ENCODE measurements at regions not wholly inside any gene's neighbourhood (a gene's known extent, or its start where the extent isn't known, plus 50 kb on each side); places are given as distances from the start of the nearest gene placed in this dataset.
"Not testable (repeated sequence)": the region's sequence is repeated elsewhere in the genome, so short reads cannot be mapped to it uniquely, and the experiment has no call there.

GRCh38 chr7:65727182-65727581 is 145.7 kb upstream of the VKORC1L1 start:
- H3K4me1 ChIP-seq (ENCODE audit: insufficient read depth, low read length); H3K4me3 ChIP-seq (ENCODE audit: low read length); H3K27me3 ChIP-seq (ENCODE audit: insufficient read depth, low read length); H3K9me3 ChIP-seq (ENCODE audit: low read depth, low read length): not testable (repeated sequence)

- H3K27me3 ChIP-seq (ENCODE audit: insufficient read depth, low read length): no peaks in the 10 kb centered on the region
- H3K9me3 ChIP-seq (ENCODE audit: low read depth, low read length): no peaks in the 10 kb centered on the region
- no peak overlapping the region for H3K4me3 ChIP-seq (ENCODE audit: low read length)
- H3K4me1 ChIP-seq (ENCODE audit: insufficient read depth, low read length): peaks cover 6% of the 10 kb centered on the region
These were observed 141.7 kb upstream of the VKORC1L1 start for GRCh38 chr7:65731129-65731528.

- no peaks in the 10 kb centered on the region for H3K9me3 ChIP-seq (ENCODE audit: low read depth, low read length)
- H3K4me3 ChIP-seq (ENCODE audit: low read length): no peak overlapping the region
- H3K4me1 ChIP-seq (ENCODE audit: insufficient read depth, low read length): peaks cover 6% of the 10 kb centered on the region
- H3K27me3 ChIP-seq (ENCODE audit: insufficient read depth, low read length): no peaks in the 10 kb centered on the region
These were observed 141.3 kb upstream of the VKORC1L1 start for GRCh38 chr7:65731562-65732035.

GRCh38 chr7:65744406-65744805 is 128.5 kb upstream of the VKORC1L1 start:
- H3K4me3 ChIP-seq (ENCODE audit: low read length): no peak overlapping the region
- H3K27me3 ChIP-seq (ENCODE audit: insufficient read depth, low read length): no peaks in the 10 kb centered on the region
- no peaks in the 10 kb centered on the region for H3K9me3 ChIP-seq (ENCODE audit: low read depth, low read length)
- no peaks in the 10 kb centered on the region for H3K4me1 ChIP-seq (ENCODE audit: insufficient read depth, low read length)

- Histone ChIP-seq H3K9me3 (ENCODE audit: low read depth, low read length) (no peaks in the 10 kb centered on the region), H3K4me3 (ENCODE audit: low read length) (no peak overlapping the region), H3K27me3 (ENCODE audit: insufficient read depth, low read length) (no peaks in the 10 kb centered on the region), H3K4me1 (ENCODE audit: insufficient read depth, low read length) (peaks cover 11% of the 10 kb centered on the region)
These were observed 126.5 kb upstream of the VKORC1L1 start for GRCh38 chr7:65746398-65746669.

GRCh38 chr7:65749039-65749438 is 123.8 kb upstream of the VKORC1L1 start:
- Histone ChIP-seq H3K4me3 (ENCODE audit: low read length) (no peak overlapping the region), H3K9me3 (ENCODE audit: low read depth, low read length) (no peaks in the 10 kb centered on the region), H3K27me3 (ENCODE audit: insufficient read depth, low read length) (no peaks in the 10 kb centered on the region), H3K4me1 (ENCODE audit: insufficient read depth, low read length) (peaks cover 17% of the 10 kb centered on the region)

GRCh38 chr7:65749518-65749917 is 123.4 kb upstream of the VKORC1L1 start:
- H3K27me3 ChIP-seq (ENCODE audit: insufficient read depth, low read length): no peaks in the 10 kb centered on the region
- peaks cover 17% of the 10 kb centered on the region for H3K4me1 ChIP-seq (ENCODE audit: insufficient read depth, low read length)
- H3K9me3 ChIP-seq (ENCODE audit: low read depth, low read length): no peaks in the 10 kb centered on the region
- H3K4me3 ChIP-seq (ENCODE audit: low read length): no peak overlapping the region

GRCh38 chr7:65750511-65751344 is 122.1 kb upstream of the VKORC1L1 start:
- peak overlapping the region; percentile 90 for H3K4me3 ChIP-seq (ENCODE audit: low read length)
- no peaks in the 10 kb centered on the region for H3K27me3 ChIP-seq (ENCODE audit: insufficient read depth, low read length)
- peaks cover 17% of the 10 kb centered on the region for H3K4me1 ChIP-seq (ENCODE audit: insufficient read depth, low read length)
- no peaks in the 10 kb centered on the region for H3K9me3 ChIP-seq (ENCODE audit: low read depth, low read length)

- H3K4me1 ChIP-seq (ENCODE audit: insufficient read depth, low read length): peaks cover 17% of the 10 kb centered on the region
- not testable (repeated sequence) for H3K27me3 ChIP-seq (ENCODE audit: insufficient read depth, low read length); H3K4me3 ChIP-seq (ENCODE audit: low read length); H3K9me3 ChIP-seq (ENCODE audit: low read depth, low read length)
These were observed 118.8 kb upstream of the VKORC1L1 start for GRCh38 chr7:65754070-65754469.

- not testable (repeated sequence) for H3K4me1 ChIP-seq (ENCODE audit: insufficient read depth, low read length); H3K27me3 ChIP-seq (ENCODE audit: insufficient read depth, low read length); H3K9me3 ChIP-seq (ENCODE audit: low read depth, low read length); H3K4me3 ChIP-seq (ENCODE audit: low read length)
These were observed 113.9 kb upstream of the VKORC1L1 start for GRCh38 chr7:65758991-65759390.

- not testable (repeated sequence) for H3K4me1 ChIP-seq (ENCODE audit: insufficient read depth, low read length); H3K4me3 ChIP-seq (ENCODE audit: low read length); H3K27me3 ChIP-seq (ENCODE audit: insufficient read depth, low read length); H3K9me3 ChIP-seq (ENCODE audit: low read depth, low read length)
These were observed 110.2 kb upstream of the VKORC1L1 start for GRCh38 chr7:65762712-65763111.

- H3K9me3 ChIP-seq (ENCODE audit: low read depth, low read length); H3K27me3 ChIP-seq (ENCODE audit: insufficient read depth, low read length); H3K4me3 ChIP-seq (ENCODE audit: low read length): not testable (repeated sequence)
These were observed 109.8 kb upstream of the VKORC1L1 start for GRCh38 chr7:65763114-65763513.

GRCh38 chr7:65770473-65771225 is 102.2 kb upstream of the VKORC1L1 start:
- H3K4me1 ChIP-seq (ENCODE audit: insufficient read depth, low read length); H3K9me3 ChIP-seq (ENCODE audit: low read depth, low read length); H3K27me3 ChIP-seq (ENCODE audit: insufficient read depth, low read length): not testable (repeated sequence)
- peak overlapping the region; percentile 48 for H3K4me3 ChIP-seq (ENCODE audit: low read length)

More at GRCh38 chr7:65763114-65763513, 109.8 kb upstream of the VKORC1L1 start:
- not testable (repeated sequence) for H3K4me1 ChIP-seq (ENCODE audit: insufficient read depth, low read length)

GRCh38 chr7:65771226-65771569 is 101.7 kb upstream of the VKORC1L1 start:
- peak overlapping the region; percentile 48 for H3K4me3 ChIP-seq (ENCODE audit: low read length)
- H3K27me3 ChIP-seq (ENCODE audit: insufficient read depth, low read length); H3K9me3 ChIP-seq (ENCODE audit: low read depth, low read length); H3K4me1 ChIP-seq (ENCODE audit: insufficient read depth, low read length): not testable (repeated sequence)

- H3K4me1 ChIP-seq (ENCODE audit: insufficient read depth, low read length); H3K4me3 ChIP-seq (ENCODE audit: low read length); H3K27me3 ChIP-seq (ENCODE audit: insufficient read depth, low read length): not testable (repeated sequence)
These were observed 96.2 kb upstream of the VKORC1L1 start for GRCh38 chr7:65776677-65777076.

GRCh38 chr7:65789943-65790342 is 82.9 kb upstream of the VKORC1L1 start:
- H3K4me1 ChIP-seq (ENCODE audit: insufficient read depth, low read length); H3K9me3 ChIP-seq (ENCODE audit: low read depth, low read length); H3K4me3 ChIP-seq (ENCODE audit: low read length); H3K27me3 ChIP-seq (ENCODE audit: insufficient read depth, low read length): not testable (repeated sequence)

More at GRCh38 chr7:65776677-65777076, 96.2 kb upstream of the VKORC1L1 start:
- not testable (repeated sequence) for H3K9me3 ChIP-seq (ENCODE audit: low read depth, low read length)
